Right forelimb (tissue), 1 donor: ENCODE measurements at regions not wholly inside any gene's neighbourhood (a gene's known extent, or its start where the extent isn't known, plus 50 kb on each side); places are given as distances from the start of the nearest gene placed in this dataset.

ENCODE experiments used
- DNase-seq: peaks from one replicate; pipeline ENCODE4 v3.0.0-alpha.2; 2018

DNA sequence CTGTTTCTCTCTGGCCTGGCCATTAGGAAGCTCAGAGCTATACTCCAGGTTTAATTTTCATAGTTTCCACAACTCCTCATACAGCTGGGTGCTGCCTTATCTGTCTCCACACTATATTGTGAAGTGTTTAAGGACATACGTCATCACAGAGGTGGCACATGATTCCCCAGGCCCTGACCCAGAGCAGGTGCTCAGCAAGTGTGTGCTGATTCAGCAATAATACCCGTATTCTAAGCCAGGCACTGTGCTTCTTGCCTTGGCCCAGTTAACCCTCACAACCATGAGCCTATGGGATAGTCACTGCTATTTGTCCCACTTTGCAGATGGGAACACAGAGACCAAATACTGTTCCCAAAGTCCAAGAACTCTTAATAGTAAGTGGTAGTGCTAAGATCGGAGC lies 93.5 kb upstream of the SMIM23 start:
- DNase-seq = no peak

DNA sequence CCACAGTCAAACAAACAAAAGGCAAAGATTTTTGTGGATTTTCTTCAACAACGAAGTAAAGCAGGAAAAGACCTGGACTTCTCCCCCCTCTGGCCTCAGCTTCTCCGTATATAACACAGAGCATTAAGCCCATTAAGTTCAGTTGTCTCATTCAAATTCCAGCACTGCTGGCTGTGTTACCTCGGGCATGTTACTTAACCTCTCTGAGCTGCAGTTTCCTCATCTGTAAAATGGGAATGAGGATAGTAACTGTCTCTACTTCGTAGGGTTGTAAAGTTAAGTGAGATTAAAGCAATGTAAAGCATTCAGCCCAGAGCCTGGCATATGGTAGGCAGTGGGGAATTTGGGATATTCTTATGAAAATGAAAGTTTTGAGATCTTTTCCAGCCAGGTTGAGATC lies 92.7 kb upstream of the SMIM23 start:
- DNase-seq = no peak

DNA sequence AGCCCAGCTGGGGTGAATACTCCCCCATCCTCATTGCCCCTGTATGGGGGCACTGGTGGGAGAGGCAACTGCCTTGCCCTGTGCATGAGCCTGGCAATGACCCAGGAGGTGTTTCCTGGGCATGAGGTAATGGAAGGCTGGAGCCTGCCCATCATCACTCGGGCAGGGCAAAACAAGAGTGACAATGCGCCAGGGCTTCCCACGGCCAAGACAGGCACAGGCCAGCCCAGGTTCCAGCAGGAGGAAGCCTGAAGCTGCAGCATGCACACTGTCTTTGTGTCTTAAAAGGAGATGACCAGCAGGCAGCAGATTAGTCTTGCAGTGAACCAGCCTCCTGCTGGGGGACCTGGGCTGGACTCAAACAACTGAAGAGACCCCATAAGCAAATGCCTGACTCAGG lies 92.2 kb upstream of the SMIM23 start:
- DNase-seq = no peak

DNA sequence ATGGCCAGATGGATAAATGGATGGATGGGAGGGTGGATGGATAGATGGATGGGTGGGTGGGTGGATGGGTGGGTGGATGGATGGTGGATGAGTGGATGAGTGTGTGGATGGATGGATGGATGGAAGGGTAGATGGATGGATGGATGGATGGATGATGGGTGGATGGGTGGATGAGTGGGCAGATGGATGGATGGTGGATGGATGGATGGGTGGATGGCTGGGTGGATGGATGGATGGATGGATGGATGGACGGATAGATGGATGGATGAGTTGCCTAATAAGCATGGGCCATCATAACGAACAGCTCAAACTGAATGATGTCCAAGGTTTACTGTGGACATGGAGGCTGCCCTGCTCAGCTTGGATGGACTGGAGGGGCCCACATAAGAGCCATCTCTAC lies 89.8 kb upstream of the SMIM23 start:
- DNase-seq = no peak

DNA sequence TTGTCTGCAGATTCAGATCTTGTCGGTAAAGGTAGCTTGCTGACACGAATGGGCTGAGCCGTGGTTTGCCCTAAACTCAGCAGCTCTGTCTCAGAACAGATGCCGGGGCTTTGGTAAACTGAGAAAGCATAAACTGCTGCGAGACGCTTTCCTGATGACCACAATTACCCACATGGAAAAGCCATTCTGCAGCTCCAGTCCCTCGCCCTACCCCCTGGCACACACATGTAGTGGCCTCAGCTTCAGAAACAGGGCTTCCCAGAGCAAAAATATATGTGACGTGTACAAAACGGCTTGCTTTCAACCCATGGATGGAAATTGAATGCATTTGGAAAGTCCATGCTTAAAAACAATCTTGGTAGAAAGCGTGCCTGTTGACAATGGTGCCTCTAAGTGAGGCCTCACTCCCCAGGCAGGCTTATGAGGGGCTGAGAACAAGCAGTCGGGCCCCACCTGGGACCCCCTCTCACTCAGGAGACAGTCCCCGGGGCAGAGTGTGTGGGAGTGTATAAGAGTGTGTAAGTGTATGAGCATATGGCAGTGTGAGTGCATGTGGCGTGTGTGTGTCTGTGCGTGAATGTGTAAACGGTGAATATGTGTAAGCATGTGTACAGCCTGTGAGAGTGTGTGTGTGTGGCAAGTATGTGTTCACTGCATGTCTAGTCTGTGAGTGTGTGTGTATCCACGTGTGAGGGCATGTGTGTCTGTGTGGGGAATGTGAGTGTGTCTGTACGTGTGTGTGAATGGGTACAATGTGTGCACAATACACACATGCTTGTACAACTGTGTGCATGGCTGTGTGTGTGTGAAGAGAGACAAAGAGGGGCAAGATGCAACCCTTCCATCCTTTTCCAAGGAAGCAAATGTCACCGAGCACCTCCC lies 88.2 kb upstream of the SMIM23 start:
- peak; percentile 52 for DNase-seq

DNA sequence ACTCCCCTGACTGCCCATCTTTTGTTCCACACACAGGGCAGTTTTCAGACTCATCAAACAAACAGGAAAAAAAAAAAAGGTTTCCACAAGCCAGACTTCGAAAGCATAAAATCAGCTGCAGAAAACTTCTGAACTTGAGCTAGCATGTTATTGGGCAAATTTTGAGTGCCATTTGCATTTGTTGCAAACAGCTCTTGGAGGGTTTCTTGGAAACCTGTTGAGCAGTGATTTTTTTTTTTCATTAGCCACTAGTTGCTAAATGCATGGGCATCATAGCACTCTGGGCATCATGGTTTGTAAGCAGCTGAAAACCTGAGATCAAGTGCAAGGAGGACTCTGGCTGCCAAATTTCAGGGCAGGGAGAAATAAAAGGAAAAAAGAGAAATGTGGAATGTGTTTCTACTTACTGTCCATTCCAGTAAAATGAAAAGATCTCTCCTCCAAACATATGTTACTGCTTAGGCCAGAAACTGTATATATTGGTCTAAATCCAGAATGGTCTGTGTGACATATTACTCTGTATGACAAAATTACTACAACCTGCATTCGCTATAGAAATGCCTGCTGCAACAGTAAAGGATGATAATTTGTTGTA lies 85.2 kb upstream of the SMIM23 start:
- no peak for DNase-seq

DNA sequence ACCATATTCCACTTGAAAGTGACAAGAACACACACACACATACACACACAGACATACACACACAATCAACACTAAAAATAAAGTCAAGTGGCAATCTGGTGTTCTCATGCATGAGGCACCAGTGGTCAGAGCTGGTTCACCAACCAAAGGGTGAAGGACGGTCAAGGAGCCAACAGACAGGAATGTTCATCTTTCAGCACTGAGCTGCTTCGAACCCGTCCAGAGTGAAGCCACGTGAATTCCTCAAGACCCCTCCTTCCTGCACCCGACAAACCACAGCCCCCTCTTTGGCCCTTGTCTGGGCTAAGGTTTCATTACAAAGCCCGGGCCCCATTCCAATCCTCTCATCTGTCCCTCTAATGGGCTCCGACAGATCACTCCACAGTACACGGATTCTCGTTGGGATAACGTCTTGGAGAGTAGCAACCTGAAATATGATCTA lies 84.5 kb upstream of the SMIM23 start:
- peak; percentile 78 for DNase-seq

DNA sequence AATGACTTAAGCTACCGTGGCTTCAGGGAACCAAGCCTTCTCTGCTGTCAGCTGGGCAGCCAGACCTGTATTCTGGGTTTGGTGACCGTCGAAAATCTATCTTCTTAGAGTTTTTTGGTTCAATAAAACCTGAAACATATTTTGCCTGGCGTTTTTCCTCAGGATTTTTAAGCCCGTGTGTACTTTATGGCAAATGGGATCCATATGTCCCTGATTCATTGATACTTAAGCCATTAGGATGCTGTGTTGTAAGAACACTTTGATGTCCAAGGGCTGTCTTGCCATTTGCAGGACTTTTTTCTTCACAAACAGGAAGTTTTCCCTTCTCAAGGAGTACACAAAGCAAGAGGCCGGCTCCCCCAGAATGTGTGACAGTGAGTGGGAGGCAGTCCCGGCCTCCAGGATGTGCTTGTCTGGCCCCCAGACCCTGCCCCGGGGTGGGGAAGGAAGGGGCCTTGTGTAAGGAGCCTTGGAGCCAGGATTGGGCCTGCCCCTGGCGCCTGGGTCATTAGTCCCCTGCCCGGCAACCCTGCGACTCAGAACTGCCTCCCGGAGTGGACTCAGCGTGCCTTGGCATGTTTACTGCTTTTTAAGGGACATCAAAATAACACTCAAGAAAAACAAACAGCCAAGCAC lies 83.4 kb upstream of the SMIM23 start:
- no peak for DNase-seq

DNA sequence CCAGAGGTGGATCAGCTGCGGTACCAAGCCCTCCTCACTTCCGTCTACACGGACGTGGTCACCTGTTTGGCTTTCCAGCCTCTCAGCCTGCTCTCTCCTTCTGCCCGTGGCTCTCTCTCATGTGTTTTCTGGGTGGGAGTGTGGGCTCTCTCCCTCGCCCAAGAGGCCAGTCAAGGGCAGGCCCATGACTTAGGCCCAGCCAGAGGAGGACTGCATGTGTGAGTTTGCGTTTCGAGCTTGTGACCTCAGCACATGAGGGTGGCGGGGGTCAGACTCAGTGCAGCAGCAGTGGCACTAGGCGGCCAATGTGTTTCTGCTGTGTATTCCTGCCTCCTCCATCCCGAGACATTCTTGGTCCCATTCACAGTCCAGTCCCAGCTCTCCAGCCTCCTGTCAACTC lies 82.5 kb upstream of the SMIM23 start:
- no peak for DNase-seq

DNA sequence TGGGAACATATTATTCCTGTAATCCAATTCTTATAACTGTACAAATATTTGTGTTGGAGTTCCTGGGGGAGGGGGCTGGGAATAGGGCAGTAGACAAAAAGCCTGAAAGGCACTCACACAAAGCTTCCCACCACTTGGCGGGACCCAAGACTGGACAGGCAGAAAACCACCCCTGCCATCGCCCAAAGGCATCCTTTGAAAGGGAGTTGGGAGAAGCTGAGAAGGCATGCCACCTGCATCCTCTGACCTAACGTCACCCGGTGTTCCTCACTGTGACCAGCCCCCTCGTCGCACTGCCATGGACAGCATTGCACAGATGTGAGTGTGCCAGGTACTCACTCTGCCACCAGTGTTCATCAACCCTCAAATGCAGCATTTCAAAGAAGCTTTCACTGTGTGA lies 80.6 kb upstream of the SMIM23 start:
- DNase-seq = no peak

DNA sequence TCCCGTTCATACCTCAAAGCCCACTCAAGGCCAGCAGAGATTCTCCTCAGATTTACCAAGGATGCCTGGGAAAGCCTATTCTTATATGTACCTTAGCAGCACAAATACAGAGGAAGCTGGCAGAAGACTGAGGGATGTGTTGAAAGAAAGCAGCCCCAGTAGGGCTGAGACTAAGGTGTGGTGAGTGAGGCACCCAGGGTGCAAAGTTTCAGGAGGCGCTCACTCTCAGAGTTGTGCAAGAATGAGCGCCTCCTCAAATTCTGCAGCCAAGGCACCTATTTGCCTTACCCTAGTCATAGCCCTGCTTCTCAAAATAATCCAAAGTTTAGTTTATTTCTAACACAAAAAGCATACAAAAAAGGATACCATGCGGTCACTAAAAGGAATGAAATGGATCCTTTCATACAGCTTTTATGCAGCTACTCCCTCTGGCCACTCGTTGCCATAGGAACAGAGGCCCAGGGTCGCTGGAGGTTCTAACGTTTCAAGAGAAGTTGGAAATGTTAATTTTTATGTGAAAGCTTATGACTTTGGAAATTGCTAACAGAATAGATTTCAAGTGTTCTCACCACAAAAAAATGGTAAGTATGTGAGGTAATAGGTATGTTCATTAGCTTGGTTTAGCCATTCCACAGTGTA lies 79.7 kb upstream of the SMIM23 start:
- no peak for DNase-seq

DNA sequence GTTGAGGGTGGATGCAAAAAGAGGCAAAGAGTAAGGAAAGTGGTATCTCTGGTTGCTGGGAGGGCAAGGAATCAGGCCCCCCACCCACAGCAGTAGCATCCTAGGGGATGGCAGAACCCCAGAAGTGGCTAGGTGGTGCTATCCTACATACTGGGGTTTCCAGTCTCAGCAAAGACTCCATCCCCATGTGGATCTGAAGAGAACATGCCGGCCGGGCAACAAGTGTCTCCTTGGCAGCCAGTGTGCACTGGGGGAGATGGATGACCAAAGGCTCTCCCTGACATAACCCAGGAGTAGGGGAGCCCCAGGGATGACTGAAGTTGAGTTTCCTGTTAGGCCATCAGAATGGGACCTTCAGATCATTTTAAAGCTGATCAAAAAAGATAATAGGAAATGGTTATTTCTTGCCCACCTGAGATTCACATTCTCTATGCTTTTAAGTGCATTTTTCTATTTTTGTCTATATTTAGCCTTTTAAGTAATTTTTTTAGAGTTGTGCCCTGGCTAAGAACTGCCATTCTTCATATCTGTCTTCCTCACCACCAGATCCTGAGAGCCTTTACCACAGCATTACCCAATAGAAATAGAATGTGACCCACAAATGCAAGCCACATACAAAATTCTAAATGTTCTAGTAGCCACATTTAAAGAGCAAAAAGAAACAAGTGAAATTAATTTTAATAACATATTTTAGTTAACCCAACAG lies 78.7 kb upstream of the SMIM23 start:
- DNase-seq = no peak

DNA sequence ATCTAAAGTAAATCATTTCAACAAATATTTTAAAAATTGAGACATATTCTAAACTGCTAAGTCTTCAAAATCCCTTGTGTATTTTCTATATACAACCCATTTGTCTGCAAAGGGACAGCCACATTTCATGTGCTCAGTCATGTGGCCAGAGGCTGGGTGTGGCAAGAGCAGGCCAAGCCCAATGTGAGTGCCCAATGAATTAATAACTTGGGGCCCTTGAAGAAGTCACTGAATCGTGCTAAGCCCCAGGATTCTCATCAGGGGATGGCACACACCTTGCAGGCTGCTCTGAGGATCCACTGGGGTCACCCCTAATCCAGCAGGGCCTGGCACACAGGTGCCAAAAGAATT lies 78.2 kb upstream of the SMIM23 start:
- no peak for DNase-seq

DNA sequence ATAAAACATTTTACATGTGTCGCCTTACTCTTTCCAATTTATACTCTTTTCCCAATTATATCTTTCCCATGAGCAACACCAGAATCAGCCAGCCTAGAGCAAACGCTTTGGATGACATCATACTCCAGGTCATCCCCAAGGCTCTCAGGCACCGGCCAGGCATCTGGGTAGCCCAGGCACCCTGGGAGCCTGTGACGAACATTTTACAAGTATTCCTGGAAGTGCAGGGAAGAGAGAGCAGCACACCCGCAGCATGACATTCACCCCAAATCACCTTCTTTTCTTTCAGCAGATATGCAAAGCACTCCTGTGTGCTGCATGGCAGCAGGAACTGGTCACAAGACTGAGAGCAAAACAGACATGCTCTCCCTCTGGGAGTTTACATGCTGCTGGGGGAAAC lies 75.7 kb upstream of the SMIM23 start:
- DNase-seq = no peak

DNA sequence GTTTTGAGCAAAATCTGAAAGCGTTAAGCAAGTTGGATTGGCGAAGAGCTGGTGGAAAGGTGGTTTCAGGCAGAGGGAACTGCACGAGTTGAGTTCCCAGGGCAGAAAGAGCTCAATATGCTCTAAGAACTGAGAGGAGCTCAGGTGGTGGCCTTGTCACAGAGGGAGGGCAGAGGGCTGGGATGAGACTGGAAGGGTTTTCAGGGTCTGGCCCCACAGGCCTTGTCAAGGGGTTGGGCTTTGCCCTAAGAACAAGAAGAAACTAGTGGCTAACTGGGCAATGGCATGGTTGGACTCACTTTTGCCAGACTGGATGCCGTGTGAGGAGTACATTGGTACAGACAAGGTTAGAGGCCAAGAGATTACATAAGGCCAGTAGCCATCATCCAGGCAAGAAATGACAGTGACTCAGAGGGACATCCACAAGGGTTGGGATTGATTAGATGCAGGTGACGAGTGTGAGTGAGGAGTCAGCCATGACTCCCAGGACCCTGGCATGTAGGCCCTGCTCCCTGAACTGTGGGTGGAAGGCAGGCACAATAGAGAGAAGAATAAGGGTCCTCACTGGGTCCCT lies 75.1 kb upstream of the SMIM23 start:
- no peak for DNase-seq

DNA sequence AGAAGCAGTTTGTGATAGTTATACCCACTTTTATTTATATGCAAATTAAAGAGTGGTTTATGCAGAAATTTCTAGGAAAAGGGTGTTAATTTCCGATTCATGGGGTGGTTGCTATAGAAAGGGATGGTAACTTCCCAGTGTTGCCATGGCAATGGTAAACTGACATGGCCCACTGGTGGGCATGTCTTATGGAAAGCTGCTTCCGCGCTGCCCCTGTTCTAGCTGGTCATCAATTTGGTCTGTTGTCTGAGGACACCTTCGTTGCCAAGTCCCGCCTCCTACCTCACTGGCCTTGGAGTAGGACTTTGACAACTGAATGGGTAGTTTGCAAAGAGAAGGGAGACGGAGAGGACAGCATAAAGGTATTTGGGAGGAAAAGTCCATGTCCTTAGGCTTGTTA lies 74.0 kb upstream of the SMIM23 start:
- no peak for DNase-seq

DNA sequence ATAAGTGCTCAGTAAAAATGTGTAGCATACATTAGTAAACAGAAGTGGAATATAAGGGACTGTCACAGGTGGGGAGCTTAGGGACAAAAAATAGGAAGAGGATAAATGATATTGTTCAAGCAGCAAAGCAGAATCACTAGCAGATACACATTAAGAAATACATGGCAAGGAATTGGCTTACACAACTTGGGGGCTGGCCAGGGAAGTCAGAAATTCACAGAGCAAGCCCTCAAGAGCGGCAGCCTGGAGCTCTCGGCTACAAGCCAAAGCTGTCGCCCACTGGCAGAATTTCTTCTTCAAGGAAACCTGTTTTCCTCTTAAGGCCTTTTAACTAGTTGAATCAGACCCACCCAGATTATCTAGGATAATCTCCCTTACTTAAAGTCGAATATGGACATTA lies 73.0 kb upstream of the SMIM23 start:
- no peak for DNase-seq

DNA sequence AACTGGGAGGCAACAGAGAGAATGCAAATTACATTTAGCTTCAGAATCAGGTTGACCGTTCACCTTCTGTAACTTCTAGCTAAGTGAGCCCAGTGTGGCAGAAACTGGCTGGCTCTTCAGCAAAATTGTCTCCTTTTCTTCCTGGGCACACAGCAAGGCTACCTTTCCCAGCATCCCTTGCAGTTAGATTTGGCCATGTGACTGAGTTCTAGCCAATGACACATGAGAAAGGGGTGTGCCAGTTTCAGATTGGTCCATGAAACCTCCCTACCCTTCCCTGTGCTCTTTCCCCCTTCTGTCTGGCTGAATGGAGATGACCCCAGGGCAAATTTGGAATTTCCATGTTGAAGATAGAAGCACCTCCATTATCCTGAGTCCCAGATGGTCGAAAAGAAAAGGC lies 72.5 kb upstream of the SMIM23 start:
- DNase-seq = no peak

DNA sequence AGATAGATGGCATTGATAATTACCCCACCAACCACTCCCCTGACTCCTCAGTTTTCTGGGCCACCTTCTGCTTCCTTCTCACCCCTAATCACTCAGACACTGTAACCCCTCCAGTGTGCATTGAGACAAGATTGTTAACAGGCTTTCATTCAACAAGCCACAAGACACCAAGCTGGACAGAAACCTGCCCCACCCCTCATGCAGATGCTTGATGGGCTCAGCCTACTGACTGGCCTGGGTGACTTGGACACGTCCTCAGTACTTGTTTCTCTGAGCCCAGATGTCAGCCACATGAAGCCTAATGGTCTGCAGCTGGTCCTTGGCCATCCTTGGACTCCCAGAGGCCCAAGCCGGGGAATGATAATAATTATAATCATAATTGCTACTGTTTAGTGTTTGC lies 71.4 kb upstream of the SMIM23 start:
- DNase-seq = no peak

DNA sequence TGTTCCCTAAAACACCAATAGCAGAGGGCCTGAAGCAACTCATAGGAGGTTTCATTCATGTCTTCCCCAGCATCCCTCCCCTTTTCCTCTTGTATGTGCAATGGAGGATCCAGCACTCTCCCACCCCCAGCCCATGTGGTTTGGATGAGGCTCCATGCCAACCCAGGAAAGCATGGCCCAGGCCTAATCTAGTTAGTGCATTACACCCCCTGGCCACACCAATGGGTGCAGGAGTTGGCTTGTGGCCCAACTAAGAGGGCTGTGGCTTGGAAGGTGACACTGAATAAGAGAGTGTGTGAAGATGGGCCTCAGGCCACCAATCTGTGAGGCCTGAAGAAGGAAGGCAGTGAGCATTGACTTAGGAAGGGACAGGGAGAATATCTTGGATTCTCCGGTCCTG lies 70.8 kb upstream of the SMIM23 start:
- no peak for DNase-seq

DNA sequence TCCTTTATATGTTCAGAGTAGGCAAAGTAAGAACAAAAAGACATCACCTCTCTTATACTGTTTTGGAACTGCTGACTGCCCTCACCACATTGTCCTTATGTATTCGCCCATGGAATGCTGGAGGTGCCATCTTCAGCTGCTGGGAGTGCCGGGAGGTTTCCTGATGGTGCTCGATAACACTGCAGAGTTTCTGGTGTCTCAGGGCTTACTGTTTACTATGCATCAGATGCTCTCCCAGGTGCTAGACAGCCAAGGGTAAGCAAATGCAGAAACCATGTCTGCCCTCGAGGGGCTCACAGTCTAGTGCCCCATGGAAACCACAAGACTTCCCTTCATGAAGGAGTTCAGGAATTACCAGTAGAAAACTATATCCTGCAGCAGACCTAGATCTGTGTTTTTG lies 70.1 kb upstream of the SMIM23 start:
- no peak for DNase-seq

DNA sequence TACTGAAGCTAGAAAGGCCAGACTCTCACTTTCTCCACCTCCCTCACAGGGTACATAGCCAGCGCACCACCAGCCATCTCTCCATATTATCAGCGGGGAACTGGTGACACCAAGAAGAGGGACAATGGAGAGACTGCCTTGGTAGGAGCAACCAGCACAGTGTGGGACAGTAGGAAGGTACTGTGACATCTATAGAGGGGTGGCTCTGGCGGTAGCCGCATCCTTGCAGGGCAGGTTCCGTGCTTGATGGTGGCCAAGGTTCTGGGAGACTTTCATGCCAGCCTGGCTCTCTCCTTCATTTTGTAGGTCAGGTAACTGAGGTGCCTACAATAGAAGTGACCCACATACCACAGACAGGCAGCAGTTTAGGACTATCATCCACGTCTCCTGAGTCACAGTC lies 65.5 kb upstream of the SMIM23 start:
- no peak for DNase-seq

DNA sequence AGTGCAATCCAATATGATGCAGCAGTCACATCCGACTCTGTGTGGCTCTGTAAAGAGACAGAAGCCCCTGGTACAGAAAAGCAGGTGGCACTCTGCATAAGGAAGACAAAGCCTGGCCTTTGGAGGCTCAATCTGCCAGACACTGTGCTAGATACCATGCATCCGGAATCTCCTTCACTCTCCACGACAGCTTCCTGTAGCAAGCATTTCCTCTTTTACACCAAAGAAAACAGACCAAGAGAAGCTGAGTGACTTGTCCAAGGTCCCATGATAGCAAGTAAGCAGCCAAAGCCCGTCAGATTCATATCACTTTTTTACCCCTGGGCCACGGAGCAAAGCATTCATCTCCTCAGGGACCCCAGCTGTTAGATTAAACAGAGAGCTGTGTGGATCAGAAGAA lies 64.2 kb upstream of the SMIM23 start:
- no peak for DNase-seq
